Neural cell (in vitro differentiated cells): ENCODE measurements at regions not wholly inside any gene's neighbourhood (a gene's known extent, or its start where the extent isn't known, plus 50 kb on each side); places are given as distances from the start of the nearest gene placed in this dataset.

Experiments used
- CTCF ChIP-seq: fragments of 450-650 bp; IDR thresholded peaks from 2 replicates; pipeline ENCODE4 v1.5.1; 2014; ENCODE audit warnings: antibody characterized with exemption, mild to moderate bottlenecking, moderate library complexity; ENCODE audit not compliant: poor library complexity, severe bottlenecking
- EP300 ChIP-seq: fragments of 450-650 bp; conservative IDR thresholded peaks from 2 replicates; pipeline ENCODE4 v1.6.1; 2014; ENCODE audit warnings: antibody characterized with exemption, mild to moderate bottlenecking, moderate library complexity; ENCODE audit not compliant: poor library complexity, severe bottlenecking
- EZH2 ChIP-seq: fragments of 200-600, 300-800 bp; shearing (Covaris generic), sonication (generic); IDR thresholded peaks from 2 replicates; pipeline ENCODE4 v1.6.1; 2014; ENCODE audit warnings: antibody characterized with exemption, low read length, borderline replicate concordance, mild to moderate bottlenecking; ENCODE audit not compliant: insufficient read depth, poor library complexity, severe bottlenecking
- POLR2AphosphoS5 ChIP-seq: IDR thresholded peaks from 2 replicates; pipeline ENCODE4 v1.6.1; 2012
- RAD21 ChIP-seq: fragments of 450-650 bp; conservative IDR thresholded peaks from 2 replicates; pipeline ENCODE4 v1.6.1; 2014; ENCODE audit warnings: antibody characterized with exemption, mild to moderate bottlenecking, moderate library complexity
- SMC3 ChIP-seq: fragments of 450-650 bp; conservative IDR thresholded peaks from 2 replicates; pipeline ENCODE4 v1.6.1; 2014; ENCODE audit warnings: antibody characterized with exemption, mild to moderate bottlenecking, moderate library complexity; ENCODE audit not compliant: poor library complexity
- TAF1 ChIP-seq: IDR thresholded peaks from 2 replicates; pipeline ENCODE4 v1.6.1; 2012; ENCODE audit warnings: low read depth
- TF ChIP-seq, protein P1 (sequence below): IDR thresholded peaks from 2 replicates; pipeline ENCODE4 v1.6.1; 2012; ENCODE audit warnings: borderline replicate concordance

GRCh38 chr3:17836919-17837318 is 94.5 kb upstream of the TBC1D5 start:
- TF ChIP-seq CTCF (no peak), RAD21 (no peak), SMC3 (no peak), TAF1 (no peak), POLR2AphosphoS5 (no peak), EZH2 (no peak), EP300 (no peak)
- TF ChIP-seq, protein P1, sequence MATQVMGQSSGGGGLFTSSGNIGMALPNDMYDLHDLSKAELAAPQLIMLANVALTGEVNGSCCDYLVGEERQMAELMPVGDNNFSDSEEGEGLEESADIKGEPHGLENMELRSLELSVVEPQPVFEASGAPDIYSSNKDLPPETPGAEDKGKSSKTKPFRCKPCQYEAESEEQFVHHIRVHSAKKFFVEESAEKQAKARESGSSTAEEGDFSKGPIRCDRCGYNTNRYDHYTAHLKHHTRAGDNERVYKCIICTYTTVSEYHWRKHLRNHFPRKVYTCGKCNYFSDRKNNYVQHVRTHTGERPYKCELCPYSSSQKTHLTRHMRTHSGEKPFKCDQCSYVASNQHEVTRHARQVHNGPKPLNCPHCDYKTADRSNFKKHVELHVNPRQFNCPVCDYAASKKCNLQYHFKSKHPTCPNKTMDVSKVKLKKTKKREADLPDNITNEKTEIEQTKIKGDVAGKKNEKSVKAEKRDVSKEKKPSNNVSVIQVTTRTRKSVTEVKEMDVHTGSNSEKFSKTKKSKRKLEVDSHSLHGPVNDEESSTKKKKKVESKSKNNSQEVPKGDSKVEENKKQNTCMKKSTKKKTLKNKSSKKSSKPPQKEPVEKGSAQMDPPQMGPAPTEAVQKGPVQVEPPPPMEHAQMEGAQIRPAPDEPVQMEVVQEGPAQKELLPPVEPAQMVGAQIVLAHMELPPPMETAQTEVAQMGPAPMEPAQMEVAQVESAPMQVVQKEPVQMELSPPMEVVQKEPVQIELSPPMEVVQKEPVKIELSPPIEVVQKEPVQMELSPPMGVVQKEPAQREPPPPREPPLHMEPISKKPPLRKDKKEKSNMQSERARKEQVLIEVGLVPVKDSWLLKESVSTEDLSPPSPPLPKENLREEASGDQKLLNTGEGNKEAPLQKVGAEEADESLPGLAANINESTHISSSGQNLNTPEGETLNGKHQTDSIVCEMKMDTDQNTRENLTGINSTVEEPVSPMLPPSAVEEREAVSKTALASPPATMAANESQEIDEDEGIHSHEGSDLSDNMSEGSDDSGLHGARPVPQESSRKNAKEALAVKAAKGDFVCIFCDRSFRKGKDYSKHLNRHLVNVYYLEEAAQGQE, result no peak
